Common myeloid progenitor, CD34-positive (primary cell): ENCODE measurements at regions not wholly inside any gene's neighbourhood (a gene's known extent, or its start where the extent isn't known, plus 50 kb on each side); places are given as distances from the start of the nearest gene placed in this dataset.

Source experiments
- CTCF ChIA-PET: fragments of 350-600 bp; sonication (Branson Sonifier 250); formaldehyde crosslinking; loops from one replicate; lab custom pipeline; 2021; ENCODE audit warnings: antibody characterized with exemption; lab: Charles Lee
- POLR2A ChIA-PET: fragments of 350-600 bp; sonication (Branson Sonifier 250); formaldehyde crosslinking; loops from one replicate; lab custom pipeline; 2021; ENCODE audit warnings: antibody characterized with exemption; lab: Charles Lee
- DNase-seq, 3 donors: peaks; one replicate each; pipeline versions ENCODE4 v3.0.0 to v3.0.0-alpha.2; 2013
- H3K27ac ChIP-seq, 2 experiments: 1 replicate in 1 of 2; 2 replicates in 1 of 2; pipeline ENCODE4 v1.7.0; 2013; ENCODE audit warnings: inconsistent platforms in 2 of 2, low read length in 2 of 2, mild to moderate bottlenecking in 2 of 2, low read depth in 1 of 2, moderate library complexity in 1 of 2; ENCODE audit not compliant: severe bottlenecking in 2 of 2, insufficient read depth in 1 of 2, poor library complexity in 1 of 2
- H3K27me3 ChIP-seq, 5 experiments: replicated peaks in 2 of 5; 1 replicate in 3 of 5; 2 replicates in 2 of 5; pipeline versions ENCODE4 v1.6.1 to v1.7.0; 2013; ENCODE audit warnings: low read length in 4 of 5, mild to moderate bottlenecking in 2 of 5, moderate library complexity in 2 of 5, inconsistent platforms in 1 of 5; ENCODE audit not compliant: insufficient read depth in 5 of 5, control insufficient read depth in 4 of 5
- H3K36me3 ChIP-seq, 4 experiments: 1 replicate in 2 of 4; 2 replicates in 2 of 4; pipeline versions ENCODE4 v1.6.1 to v1.7.0; 2013; ENCODE audit warnings: low read length in 3 of 4, control low read depth in 1 of 4, mild to moderate bottlenecking in 1 of 4; ENCODE audit not compliant: control insufficient read depth in 4 of 4, insufficient read depth in 4 of 4
- H3K4me1 ChIP-seq, 4 experiments: 1 replicate in 3 of 4; 2 replicates in 1 of 4; pipeline versions ENCODE4 v1.6.1 to v1.7.1; 2013; ENCODE audit warnings: low read length in 3 of 4, mild to moderate bottlenecking in 3 of 4, control low read depth in 1 of 4, inconsistent platforms in 1 of 4, moderate library complexity in 1 of 4; ENCODE audit not compliant: control insufficient read depth in 4 of 4, insufficient read depth in 4 of 4; ENCODE audit errors: control extremely low read depth in 1 of 4
- H3K4me3 ChIP-seq, 7 experiments: 1 replicate in 4 of 7; 2 replicates in 3 of 7; pipeline versions ENCODE4 v1.5.1 to v1.7.0; 2013; ENCODE audit warnings: mild to moderate bottlenecking in 7 of 7, low read length in 6 of 7, moderate library complexity in 6 of 7, inconsistent platforms in 2 of 7, low read depth in 2 of 7, control low read depth in 1 of 7; ENCODE audit not compliant: insufficient read depth in 4 of 7, control insufficient read depth in 1 of 7; ENCODE audit errors: extremely low read depth in 1 of 7
- H3K9me3 ChIP-seq, 5 experiments: 1 replicate in 4 of 5; 2 replicates in 1 of 5; pipeline versions ENCODE4 v1.6.1 to v1.7.1; 2013; ENCODE audit warnings: low read length in 4 of 5, mild to moderate bottlenecking in 2 of 5, inconsistent platforms in 1 of 5, low read depth in 1 of 5, moderate library complexity in 1 of 5; ENCODE audit not compliant: control insufficient read depth in 4 of 5, insufficient read depth in 2 of 5; ENCODE audit errors: control extremely low read depth in 1 of 5
- WGBS: methylation state at CpG from one replicate; pipeline ENCODE4 v1.1.5; 2013; ENCODE audit not compliant: insufficient coverage; 5-methylcytosine and 5-hydroxymethylcytosine counted together

GRCh38 chr22:27408068-27408467 lies 393.5 kb downstream of the MN1 start:
- POLR2A ChIA-PET: no interaction called here
- WGBS: 0% methylated on average over 1 of the region's 2 CpGs

DNA sequence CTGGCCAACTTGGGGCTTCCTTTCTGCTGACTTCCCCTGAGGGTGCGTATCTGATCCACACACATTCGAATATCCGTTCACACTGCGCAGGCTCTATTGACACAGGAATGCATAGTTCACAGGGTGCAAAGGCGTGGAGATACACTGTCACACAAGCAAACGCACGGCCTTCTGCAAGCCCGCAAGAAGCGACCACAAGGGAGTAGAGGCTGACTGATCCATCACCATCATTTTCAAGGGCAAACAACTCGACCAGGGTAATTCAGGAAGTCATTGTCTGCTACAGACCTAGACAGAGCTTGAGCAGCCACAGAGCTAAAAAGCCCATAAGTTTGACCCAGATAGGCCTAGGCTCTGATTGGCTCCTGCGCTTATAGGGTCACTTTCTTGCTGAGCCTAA lies 392.3 kb downstream of the MN1 start:
- Histone ChIP-seq H3K36me3 (no peaks in the 10 kb centered on the region), H3K9me3 (no peaks in the 10 kb centered on the region), H3K4me3 (no peak overlapping the region), H3K27ac (no peak overlapping the region), H3K4me1 (peaks cover 0 to 5% (median 1%) of the 10 kb centered on the region in 4 experiments), H3K27me3 (peaks cover 0 to 5% (median 0%) of the 10 kb centered on the region in 5 experiments)
- no peak for DNase-seq
- 93% methylated on average over 9 of the region's 11 CpGs for WGBS
- POLR2A ChIA-PET: no interaction called here
- CTCF ChIA-PET: interaction anchor here (1.5 kb wide), 1 partner anchor 601 kb away, joined by 3 read pairs; no protein-coding TSS in a partner anchor

More at GRCh38 chr22:27408068-27408467, 393.5 kb downstream of the MN1 start:
- H3K4me1 ChIP-seq: peaks cover 0 to 5% (median 1%) of the 10 kb centered on the region in 4 experiments
- peak in 1 of 3 donors; percentile 18 for DNase-seq
- no peaks in the 10 kb centered on the region for H3K9me3 ChIP-seq
- H3K4me3 ChIP-seq: no peak overlapping the region
- CTCF ChIA-PET: interaction anchor here (0.7 to 1.5 kb wide), 2 partner anchors 358 to 399 kb away, joined by 3 read pairs; no protein-coding TSS in a partner anchor
- no peaks in the 10 kb centered on the region for H3K36me3 ChIP-seq
- H3K27ac ChIP-seq: no peak overlapping the region
- no peaks in the 10 kb centered on the region for H3K27me3 ChIP-seq

DNA sequence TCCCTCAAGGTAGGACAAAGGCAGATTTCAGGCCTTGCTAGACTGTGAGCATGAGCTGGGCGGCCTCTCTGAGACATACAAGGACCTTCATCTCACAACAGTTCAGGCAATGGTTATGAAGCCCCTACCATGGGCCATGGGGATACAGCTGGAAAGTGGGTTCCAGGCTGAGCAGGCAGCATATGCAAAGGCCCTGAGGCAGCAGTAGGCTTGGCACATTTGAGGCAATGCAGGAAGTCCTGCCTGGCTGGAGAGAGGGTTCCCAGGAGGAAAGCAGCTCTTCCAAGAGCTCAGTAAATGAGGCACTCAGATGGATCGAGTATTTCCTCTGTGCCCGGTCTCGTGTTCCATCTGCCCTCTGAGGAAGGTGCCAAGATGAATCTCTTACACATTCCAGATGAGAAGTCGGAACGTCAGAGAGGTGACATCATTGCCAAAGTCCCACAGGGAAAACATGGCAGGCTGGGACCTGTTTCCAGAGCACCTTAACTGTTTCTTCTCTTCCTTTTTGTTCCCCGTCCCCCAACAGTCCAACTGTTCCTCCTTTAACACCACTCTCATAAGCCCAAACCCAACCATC lies 388.6 kb downstream of the MN1 start:
- no peak overlapping the region for H3K27ac ChIP-seq
- H3K27me3 ChIP-seq: peaks cover 0 to 8% (median 0%) of the 10 kb centered on the region in 5 experiments
- ChIA-PET CTCF (no interaction called here), POLR2A (no interaction called here)
- peaks cover 0 to 14% (median 5%) of the 10 kb centered on the region in 4 experiments for H3K4me1 ChIP-seq
- H3K36me3 ChIP-seq: no peaks in the 10 kb centered on the region
- 100% methylated on average over 7 of the region's 7 CpGs for WGBS
- H3K4me3 ChIP-seq: no peak overlapping the region
- H3K9me3 ChIP-seq: no peaks in the 10 kb centered on the region
- no peak for DNase-seq

GRCh38 chr22:27413702-27414101 lies 387.9 kb downstream of the MN1 start:
- Histone ChIP-seq H3K4me1 (peaks cover 0 to 14% (median 4%) of the 10 kb centered on the region in 4 experiments), H3K27me3 (peaks cover 0 to 8% (median 0%) of the 10 kb centered on the region in 5 experiments), H3K4me3 (no peak overlapping the region), H3K27ac (no peak overlapping the region), H3K9me3 (no peaks in the 10 kb centered on the region), H3K36me3 (no peaks in the 10 kb centered on the region)
- CTCF ChIA-PET: interaction anchor here (1.7 kb wide), 1 partner anchor 7 kb away, joined by 4 read pairs; no protein-coding TSS in a partner anchor
- WGBS: 100% methylated on average over 2 of the region's 3 CpGs
- no peak for DNase-seq
- POLR2A ChIA-PET: no interaction called here

DNA sequence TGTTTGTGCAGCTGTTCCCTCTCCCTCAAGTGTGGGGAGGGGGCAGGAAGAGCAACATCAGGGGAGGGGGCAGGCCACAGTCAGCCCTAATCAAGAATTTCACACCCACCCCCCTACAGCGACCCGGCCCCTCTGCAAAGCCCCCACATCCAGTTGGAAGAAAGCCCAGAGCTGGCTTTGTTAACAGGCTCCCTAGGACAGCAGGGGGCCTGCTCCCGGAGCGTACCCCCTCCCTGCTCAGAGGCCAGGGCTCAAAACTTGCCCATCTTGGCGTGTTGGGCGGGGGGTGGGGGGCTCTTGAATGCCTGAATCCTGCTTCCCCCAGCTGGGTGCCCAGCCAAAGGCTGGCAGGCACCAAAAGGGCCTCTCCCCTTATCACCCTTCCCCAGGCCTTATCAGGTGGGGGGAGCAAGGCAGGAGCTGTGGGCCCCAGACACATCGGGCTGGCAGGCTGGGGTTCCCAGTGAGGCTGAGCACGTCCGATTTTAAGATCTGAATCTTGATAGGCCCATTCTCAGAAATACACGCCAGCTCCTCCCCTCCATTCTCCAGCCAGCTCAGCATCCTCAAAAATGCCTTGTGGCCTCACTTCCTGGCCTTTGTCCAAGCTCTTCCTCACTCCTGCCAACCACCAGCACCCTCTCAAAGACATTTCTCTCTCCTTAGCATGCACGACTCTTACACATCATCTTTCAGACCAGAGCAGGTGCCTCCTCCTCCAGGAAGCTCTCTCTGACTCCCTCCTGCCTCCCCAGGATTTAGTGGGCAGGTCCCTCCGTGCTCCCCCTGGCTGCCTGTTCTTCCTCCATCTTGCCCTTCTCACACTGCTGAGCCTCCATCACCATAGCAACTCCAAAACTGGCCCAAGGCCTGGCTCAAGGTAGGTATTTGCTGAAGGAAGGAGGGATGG lies 384.8 kb downstream of the MN1 start:
- H3K9me3 ChIP-seq: no peaks in the 10 kb centered on the region
- no peak overlapping the region for H3K27ac ChIP-seq
- CTCF ChIA-PET: interaction anchor here (1.0 to 1.1 kb wide), 3 partner anchors 11 to 744 kb away, joined by 3 to 5 read pairs (median 3); no protein-coding TSS in a partner anchor
- peaks cover 0 to 31% (median 13%) of the 10 kb centered on the region in 4 experiments for H3K4me1 ChIP-seq
- no peaks in the 10 kb centered on the region for H3K36me3 ChIP-seq
- H3K4me3 ChIP-seq: peak overlapping the region in 1 of 7 experiments; percentile 7
- WGBS: 4% methylated on average over 6 of the region's 12 CpGs
- POLR2A ChIA-PET: interaction anchor here (0.6 to 0.7 kb wide), 2 partner anchors 16 to 192 kb away, joined by 3 read pairs; no protein-coding TSS in a partner anchor
- DNase-seq: peak; percentile 45 to 76 (median 61)
- peaks cover 0 to 10% (median 0%) of the 10 kb centered on the region in 5 experiments for H3K27me3 ChIP-seq

GRCh38 chr22:27417421-27417814 lies 384.1 kb downstream of the MN1 start:
- POLR2A ChIA-PET: interaction anchor here (0.6 kb wide), 1 partner anchor 17 kb away, joined by 3 read pairs; no protein-coding TSS in a partner anchor

More at GRCh38 chr22:27417421-27417814, 384.1 kb downstream of the MN1 start:
- H3K27ac ChIP-seq: no peak overlapping the region
- CTCF ChIA-PET: interaction anchor here (1.0 kb wide), 2 partner anchors 11 to 744 kb away, joined by 3 to 5 read pairs; no protein-coding TSS in a partner anchor
- H3K4me1 ChIP-seq: peaks cover 0 to 31% (median 13%) of the 10 kb centered on the region in 4 experiments
- no peaks in the 10 kb centered on the region for H3K36me3 ChIP-seq
- H3K27me3 ChIP-seq: peaks cover 0 to 10% (median 0%) of the 10 kb centered on the region in 5 experiments
- H3K9me3 ChIP-seq: no peaks in the 10 kb centered on the region
- no peak for DNase-seq
- no CpG with 5 or more reads among the region's 5 CpGs for WGBS
- H3K4me3 ChIP-seq: no peak overlapping the region
